Keratinocyte (primary cell): ENCODE measurements at regions not wholly inside any gene's neighbourhood (a gene's known extent, or its start where the extent isn't known, plus 50 kb on each side); places are given as distances from the start of the nearest gene placed in this dataset.

Experiments
- DNase-seq: peaks from one replicate; pipeline ENCODE4 v3.0.0-alpha.2; 2011; ENCODE audit warnings: low read depth, missing footprints, low spot score
- FAIRE-seq: peaks from 2 replicates; lab custom pipeline; 2011; peaks lifted over from hg19 to GRCh38; lab: Jason Lieb, UNC
- H2AFZ ChIP-seq: 2 replicates; pipeline ENCODE4 v1.6.0; 2012; ENCODE audit warnings: low read length, control low read depth, inconsistent platforms; ENCODE audit not compliant: control insufficient read depth
- H3K27ac ChIP-seq: 2 replicates; pipeline ENCODE4 v1.5.1; 2011; ENCODE audit warnings: low read length; ENCODE audit not compliant: control insufficient read depth, insufficient read depth
- H3K27me3 ChIP-seq: 3 replicates; pipeline ENCODE4 v1.6.0; 2011; ENCODE audit warnings: low read length; ENCODE audit not compliant: control insufficient read depth, insufficient read depth; ENCODE audit errors: extremely low read depth
- H3K36me3 ChIP-seq, 2 experiments: 2 replicates in 1 of 2; 3 replicates in 1 of 2; pipeline ENCODE4 v1.5.1; 2011; ENCODE audit warnings: low read length in 2 of 2, mild to moderate bottlenecking in 1 of 2; ENCODE audit not compliant: control insufficient read depth in 2 of 2, insufficient read depth in 2 of 2; ENCODE audit errors: extremely low read depth in 1 of 2
- H3K4me1 ChIP-seq: 3 replicates; pipeline ENCODE4 v1.5.1; 2011; ENCODE audit warnings: low read length; ENCODE audit not compliant: control insufficient read depth, insufficient read depth; ENCODE audit errors: extremely low read depth
- H3K4me2 ChIP-seq: 3 replicates; pipeline ENCODE4 v1.6.0; 2011; ENCODE audit warnings: low read depth, low read length; ENCODE audit not compliant: control insufficient read depth, insufficient read depth; ENCODE audit errors: extremely low read depth
- H3K4me3 ChIP-seq, 3 experiments: fragments of 200-600 bp in 1 of 3; sonication (generic) in 1 of 3; 2 replicates in 2 of 3; 3 replicates in 1 of 3; pipeline ENCODE4 v1.5.1; 2011 to 2016; ENCODE audit warnings: low read length in 3 of 3, mild to moderate bottlenecking in 3 of 3, control low read depth in 2 of 3, inconsistent platforms in 1 of 3, low read depth in 1 of 3, mixed read lengths in 1 of 3, mixed run types in 1 of 3, moderate library complexity in 1 of 3; ENCODE audit not compliant: control insufficient read depth in 2 of 3, insufficient read depth in 2 of 3; ENCODE audit errors: extremely low read depth in 1 of 3
- H3K79me2 ChIP-seq: 2 replicates; pipeline ENCODE4 v1.6.0; 2012; ENCODE audit warnings: low read length; ENCODE audit not compliant: control insufficient read depth, insufficient read depth
- H3K9ac ChIP-seq: 3 replicates; pipeline ENCODE4 v1.6.0; 2011; ENCODE audit warnings: low read length; ENCODE audit not compliant: control insufficient read depth, insufficient read depth; ENCODE audit errors: extremely low read depth
- H3K9me1 ChIP-seq: 3 replicates; pipeline ENCODE4 v1.6.0; 2011; ENCODE audit warnings: low read length; ENCODE audit not compliant: control insufficient read depth, insufficient read depth; ENCODE audit errors: extremely low read depth
- H3K9me3 ChIP-seq: 2 replicates; pipeline ENCODE4 v1.5.1; 2012; ENCODE audit warnings: low read depth, low read length; ENCODE audit not compliant: control insufficient read depth
- H4K20me1 ChIP-seq: 3 replicates; pipeline ENCODE4 v1.6.0; 2011; ENCODE audit warnings: low read length; ENCODE audit not compliant: control insufficient read depth, insufficient read depth; ENCODE audit errors: extremely low read depth
- CTCF ChIP-seq, 3 experiments: IDR thresholded peaks in 1 of 3; conservative IDR thresholded peaks in 1 of 3; optimal IDR thresholded peaks in 1 of 3; 2 replicates in 2 of 3; 3 replicates in 1 of 3; pipeline versions ENCODE3 to v1.5.1; 2011; ENCODE audit warnings: low read length in 3 of 3, mild to moderate bottlenecking in 3 of 3, moderate library complexity in 2 of 3, control low read depth in 1 of 3, inconsistent platforms in 1 of 3; ENCODE audit not compliant: insufficient read depth in 2 of 3; ENCODE audit errors: extremely low read depth in 1 of 3
- EZH2 ChIP-seq: IDR thresholded peaks from one replicate; pipeline ENCODE4 v1.6.1; 2012; ENCODE audit warnings: inconsistent platforms, mild to moderate bottlenecking, low read length, moderate library complexity
- dilution Hi-C: fragments of 300-500 bp; cut with MboI; formaldehyde crosslinking; loops from one replicate; pipeline ENCODE4 v1.7.0; 2020; ENCODE audit warnings: low sequenced_read_pairs; ENCODE audit not compliant: extremely low pct_ligation_motif_present

GRCh38 chr2:64720535-64721319 lies 67.0 kb upstream of the SERTAD2 start:
- Histone ChIP-seq H2AFZ (no peak overlapping the region), H3K27ac (no peak overlapping the region), H4K20me1 (no peaks in the 10 kb centered on the region), H3K79me2 (no peaks in the 10 kb centered on the region), H3K9ac (no peak overlapping the region), H3K4me2 (peak overlapping the region; percentile 16), H3K27me3 (no peaks in the 10 kb centered on the region), H3K4me1 (peaks cover 4% of the 10 kb centered on the region), H3K9me3 (no peaks in the 10 kb centered on the region), H3K36me3 (no peaks in the 10 kb centered on the region), H3K9me1 (no peaks in the 10 kb centered on the region), H3K4me3 (no peak overlapping the region)
- no peak for FAIRE-seq
- dilution Hi-C loops, result no loop called here
- DNase-seq, result no peak
- TF ChIP-seq EZH2 (no peak), CTCF (optimal IDR thresholded peaks at IDR 0.05 in 1 of 3, IDR thresholded peaks at IDR 0.05 in 1 of 3, conservative IDR thresholded peaks at IDR 0.05 in 1 of 3; ENCODE audit: extremely low read depth in 1 of 3, insufficient read depth in 2 of 3, low read length in 3 of 3) (no peak)

DNA sequence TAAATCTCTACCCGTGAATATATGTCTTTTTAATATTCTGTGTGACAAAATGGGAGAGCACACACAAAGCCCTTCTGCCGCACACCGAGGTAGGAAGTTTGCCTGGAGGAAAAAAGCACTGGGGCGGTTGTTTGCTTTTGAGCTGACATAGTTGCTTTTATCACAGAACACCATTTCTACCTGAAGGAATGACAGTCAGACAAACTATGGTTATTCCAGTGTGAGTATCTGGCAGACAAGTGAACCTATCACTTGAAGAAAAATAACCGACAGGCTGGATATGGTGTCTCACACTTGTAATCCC lies 67.6 kb upstream of the SERTAD2 start:
- Histone ChIP-seq H3K9me3 (no peaks in the 10 kb centered on the region), H3K27ac (no peak overlapping the region), H2AFZ (no peak overlapping the region), H3K27me3 (no peaks in the 10 kb centered on the region), H3K9me1 (no peaks in the 10 kb centered on the region), H3K4me2 (peak overlapping the region; percentile 16), H3K79me2 (no peaks in the 10 kb centered on the region), H4K20me1 (no peaks in the 10 kb centered on the region), H3K4me1 (peaks cover 4% of the 10 kb centered on the region), H3K9ac (no peak overlapping the region), H3K36me3 (no peaks in the 10 kb centered on the region), H3K4me3 (no peak overlapping the region)
- TF ChIP-seq CTCF (optimal IDR thresholded peaks at IDR 0.05 in 1 of 3, IDR thresholded peaks at IDR 0.05 in 1 of 3, conservative IDR thresholded peaks at IDR 0.05 in 1 of 3; ENCODE audit: extremely low read depth in 1 of 3, insufficient read depth in 2 of 3, low read length in 3 of 3) (no peak), EZH2 (no peak)
- dilution Hi-C loops, result no loop called here
- DNase-seq (no peak), FAIRE-seq (no peak)
